HG02884 (cell line): ENCODE measurements at regions not wholly inside any gene's neighbourhood (a gene's known extent, or its start where the extent isn't known, plus 50 kb on each side); places are given as distances from the start of the nearest gene placed in this dataset.

Source experiments
- ATAC-seq: cut with Tn5 transposase; IDR thresholded peaks from one replicate; pipeline ENCODE4 v1.9.1; 2021; ENCODE audit warnings: mild to moderate bottlenecking, moderate library complexity; ENCODE audit not compliant: unreplicated experiment

- ATAC-seq: no peak
Measured at GRCh38 chr2:45337481-45337880, 273.6 kb downstream of the SRBD1 start.

GRCh38 chr2:45334205-45334604 is 276.9 kb downstream of the SRBD1 start:
- ATAC-seq: no peak

GRCh38 chr2:45332567-45332966 is 278.5 kb downstream of the SRBD1 start:
- ATAC-seq: no peak

- no peak for ATAC-seq
Measured at GRCh38 chr2:45332094-45332493, 279.0 kb downstream of the SRBD1 start.

GRCh38 chr2:45331410-45331786 is 279.7 kb downstream of the SRBD1 start:
- ATAC-seq: no peak

GRCh38 chr2:45330637-45331409 is 280.2 kb downstream of the SRBD1 start:
- no peak for ATAC-seq

GRCh38 chr2:45330108-45330507 is 281.0 kb downstream of the SRBD1 start:
- ATAC-seq: no peak

- no peak for ATAC-seq
Measured at GRCh38 chr2:45329045-45329677, 281.9 kb downstream of the SRBD1 start.

- no peak for ATAC-seq
Measured at GRCh38 chr2:45328264-45328870, 282.7 kb downstream of the SRBD1 start.

GRCh38 chr2:45323344-45323743 is 287.7 kb downstream of the SRBD1 start:
- ATAC-seq: no peak

- no peak for ATAC-seq
Measured at GRCh38 chr2:45320956-45321355, 290.1 kb downstream of the SRBD1 start.

GRCh38 chr2:45319683-45320455 is 291.2 kb downstream of the SRBD1 start:
- no peak for ATAC-seq

- no peak for ATAC-seq
Measured at GRCh38 chr2:45318686-45319085, 292.4 kb downstream of the SRBD1 start.

- no peak for ATAC-seq
Measured at GRCh38 chr2:45316576-45317338, 294.3 kb downstream of the SRBD1 start.

GRCh38 chr2:45315861-45316260 is 295.2 kb downstream of the SRBD1 start:
- no peak for ATAC-seq

GRCh38 chr2:45312275-45312674 is 298.8 kb downstream of the SRBD1 start:
- ATAC-seq: no peak

GRCh38 chr2:45311559-45311958 is 299.5 kb downstream of the SRBD1 start:
- no peak for ATAC-seq

GRCh38 chr2:45307147-45307546 is 297.9 kb upstream of the SIX2 start:
- ATAC-seq: no peak

- no peak for ATAC-seq
Measured at GRCh38 chr2:45305599-45305998, 296.3 kb upstream of the SIX2 start.

- no peak for ATAC-seq
Measured at GRCh38 chr2:45303417-45304202, 294.4 kb upstream of the SIX2 start.
